GM18505 (cell line): ENCODE measurements at regions not wholly inside any gene's neighbourhood (a gene's known extent, or its start where the extent isn't known, plus 50 kb on each side); places are given as distances from the start of the nearest gene placed in this dataset.

Experiments
- ATAC-seq: cut with Tn5 transposase; IDR thresholded peaks from one replicate; pipeline ENCODE4 v1.9.1; 2021; ENCODE audit not compliant: unreplicated experiment
- POLR2A ChIP-seq: IDR thresholded peaks from 4 replicates; pipeline ENCODE4 v1.6.1; 2011; ENCODE audit warnings: borderline replicate concordance; ENCODE audit not compliant: insufficient read depth, insufficient read length; ENCODE audit errors: extremely low read depth

- TF ChIP-seq POLR2A = no peak
- ATAC-seq = no peak
Measured at GRCh38 chr6:56904068-56904467, 50.8 kb upstream of the BEND6 start.

DNA sequence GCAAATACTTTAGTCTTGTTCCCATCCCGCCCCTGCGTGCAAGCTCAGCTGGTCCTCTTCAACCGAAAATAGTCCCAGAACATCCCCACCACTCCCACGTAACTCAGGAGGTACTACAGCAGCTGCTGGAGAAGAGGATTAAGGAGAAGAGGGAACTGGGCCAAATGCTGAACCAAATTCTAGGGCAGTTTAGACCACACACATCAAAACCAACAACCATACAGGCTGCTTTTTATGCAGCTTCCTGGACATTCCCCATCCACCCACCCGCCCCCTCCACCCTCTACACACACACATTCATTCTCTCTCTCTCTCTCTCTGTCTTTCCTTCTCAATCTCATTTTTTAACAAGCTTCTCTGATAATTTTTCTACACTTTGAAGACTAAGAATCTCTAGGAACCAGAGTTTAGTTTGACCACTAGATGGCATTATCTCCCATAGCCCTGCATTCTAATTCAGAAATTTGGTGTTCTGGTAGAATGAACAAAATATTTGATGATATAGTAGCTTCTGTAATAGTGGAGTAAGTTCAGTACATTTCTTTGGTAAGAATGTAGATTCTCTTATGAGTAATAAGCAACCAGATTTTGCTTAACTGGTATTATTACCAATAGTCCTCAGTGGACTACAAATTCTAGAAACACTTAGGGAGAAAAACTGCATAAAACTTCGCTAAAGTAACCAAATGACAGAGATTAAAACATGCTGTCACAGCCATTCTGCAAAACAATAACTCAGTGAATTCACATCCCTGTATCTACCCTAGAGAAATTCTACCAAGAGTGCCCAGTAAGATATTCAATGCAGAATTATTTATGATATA is 52.1 kb upstream of the BEND6 start:
- no peak for ATAC-seq
- TF ChIP-seq POLR2A = no peak

DNA sequence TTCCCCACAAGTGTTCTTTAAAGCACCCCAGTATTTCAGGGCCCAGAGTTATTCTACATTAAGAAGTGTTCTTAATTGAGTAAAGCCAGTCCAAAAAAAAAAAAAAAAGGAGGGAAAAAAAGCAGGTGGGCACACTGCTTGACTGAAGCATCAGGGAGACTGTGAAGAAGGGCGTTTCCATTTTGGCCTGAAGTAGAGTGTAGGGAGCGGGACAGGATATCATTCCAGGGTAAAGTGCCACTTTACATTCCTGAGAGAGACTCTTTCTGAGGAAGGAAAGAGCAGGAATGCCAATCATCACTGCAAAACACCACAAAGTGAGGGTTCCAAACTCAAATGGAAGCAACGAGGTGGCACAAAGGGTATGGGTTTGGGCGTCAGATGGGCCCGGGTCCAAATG is 54.1 kb upstream of the BEND6 start:
- TF ChIP-seq POLR2A = no peak
- no peak for ATAC-seq

- no peak for TF ChIP-seq POLR2A
- ATAC-seq = no peak
Measured at GRCh38 chr6:56899753-56900152, 55.2 kb upstream of the BEND6 start.

- no peak for TF ChIP-seq POLR2A
- ATAC-seq = no peak
Measured at GRCh38 chr6:56899311-56899710, 55.6 kb upstream of the BEND6 start.

GRCh38 chr6:56897789-56898529 is 56.9 kb upstream of the BEND6 start:
- ATAC-seq = no peak
- TF ChIP-seq POLR2A = no peak

GRCh38 chr6:56891754-56892153 is 63.2 kb upstream of the BEND6 start:
- no peak for TF ChIP-seq POLR2A
- ATAC-seq = no peak

DNA sequence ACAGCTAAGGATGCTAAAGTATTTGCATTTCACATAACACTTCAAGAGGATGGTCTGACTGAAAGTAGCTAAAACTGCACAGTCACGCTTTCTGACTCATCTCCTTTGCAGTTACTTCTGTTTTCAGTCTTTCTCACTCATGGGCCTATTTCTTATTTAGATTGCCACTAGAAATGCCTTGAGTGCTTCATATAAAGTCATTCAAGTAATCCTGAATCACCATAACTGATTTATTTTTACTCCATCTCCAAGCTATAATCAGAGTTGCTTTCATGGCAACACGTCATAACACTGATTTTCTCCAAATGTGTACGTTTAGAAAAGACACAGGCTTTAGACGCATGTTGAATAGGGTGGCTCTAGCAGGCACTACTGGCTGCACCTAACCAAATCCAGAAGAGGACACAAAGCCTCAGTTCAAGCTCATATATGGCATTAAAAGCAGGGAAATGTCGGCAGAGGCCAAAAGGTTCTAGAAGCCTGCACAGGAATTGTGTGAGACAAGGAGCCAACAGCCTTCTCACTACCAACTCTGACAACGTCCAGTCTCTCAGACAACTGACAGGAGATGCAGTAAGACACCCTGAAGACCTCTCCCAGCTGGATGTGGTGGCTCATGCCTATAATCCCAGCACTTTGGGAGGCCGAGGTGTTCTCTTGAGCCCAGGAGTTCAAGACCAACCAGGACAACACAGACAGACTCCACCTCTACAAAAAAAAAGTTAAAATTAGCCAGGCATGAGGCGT is 64.1 kb upstream of the BEND6 start:
- TF ChIP-seq POLR2A = no peak
- ATAC-seq = peak; percentile 98

DNA sequence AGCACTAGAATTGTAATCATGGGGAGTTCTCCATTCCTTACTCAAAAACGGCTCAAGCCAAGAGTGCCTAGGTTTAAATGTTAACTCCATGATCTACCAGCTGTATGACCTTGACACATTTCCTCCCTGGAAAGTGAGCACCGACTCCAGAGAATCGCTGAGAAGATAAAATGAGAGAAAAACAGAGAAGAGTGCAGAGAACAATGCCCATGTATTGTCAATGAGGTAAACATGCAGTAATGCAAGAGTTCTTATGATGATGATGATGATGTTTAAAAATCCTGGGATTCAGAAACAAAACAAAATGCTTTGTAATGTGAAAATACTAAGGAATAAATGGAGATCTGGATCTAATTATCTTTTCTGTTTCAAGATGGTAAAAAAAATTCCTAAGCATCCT is 64.8 kb upstream of the BEND6 start:
- no peak for TF ChIP-seq POLR2A
- ATAC-seq = no peak

DNA sequence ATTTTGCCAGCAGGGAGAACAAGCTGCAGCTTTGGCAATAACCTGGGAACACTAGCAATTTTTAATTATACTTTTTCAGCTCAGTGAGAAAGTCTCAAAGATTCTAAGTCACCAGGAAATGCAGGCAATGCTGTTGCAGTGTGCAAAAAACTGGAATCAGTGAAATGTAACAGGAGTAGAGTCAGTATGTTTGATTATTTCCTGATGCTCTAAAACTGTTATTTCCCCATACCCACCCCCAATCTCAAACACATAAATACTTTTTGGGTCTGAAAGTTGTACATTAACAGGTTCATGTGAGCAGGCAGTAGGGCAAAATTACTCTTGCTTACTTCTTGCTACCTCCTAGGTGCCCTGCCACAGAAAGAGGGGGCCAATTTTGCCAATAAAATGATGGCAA is 65.4 kb upstream of the BEND6 start:
- no peak for ATAC-seq
- no peak for TF ChIP-seq POLR2A

DNA sequence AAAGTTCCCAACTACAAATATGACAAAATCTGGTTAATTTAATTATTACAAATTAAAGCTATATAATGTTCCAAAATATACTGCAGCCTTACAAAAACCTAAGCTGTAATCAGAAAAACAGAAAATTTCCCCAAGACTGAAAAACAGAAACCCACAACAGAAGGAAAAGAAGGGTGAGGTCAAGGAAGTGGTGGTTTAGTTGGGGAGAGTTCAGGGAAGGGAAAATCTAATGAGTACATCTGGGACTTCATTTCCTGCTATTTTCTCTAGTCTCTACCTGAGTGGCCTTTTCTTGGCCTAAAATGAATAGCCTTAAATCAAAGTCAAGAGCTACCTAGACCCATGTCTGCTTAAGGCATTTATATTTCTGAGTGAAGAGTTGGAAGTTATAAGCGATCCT is 66.2 kb upstream of the BEND6 start:
- TF ChIP-seq POLR2A = no peak
- ATAC-seq = no peak

GRCh38 chr6:56887086-56887485 is 67.8 kb upstream of the BEND6 start:
- no peak for TF ChIP-seq POLR2A
- no peak for ATAC-seq

GRCh38 chr6:56877922-56878321 is 77.0 kb upstream of the BEND6 start:
- no peak for ATAC-seq
- TF ChIP-seq POLR2A = no peak
